H9 (cell line): ENCODE measurements at regions not wholly inside any gene's neighbourhood (a gene's known extent, or its start where the extent isn't known, plus 50 kb on each side); places are given as distances from the start of the nearest gene placed in this dataset.
A peak's percentile ranks its signal among the peaks of the same experiment; 100 is the strongest.

Experiments
- DNase-seq: peaks from one replicate; pipeline ENCODE4 v3.0.0-alpha.2; 2017
- H2AFZ ChIP-seq: one replicate; pipeline ENCODE4 v1.6.1; 2013; ENCODE audit warnings: mild to moderate bottlenecking, low read length, control low read depth, moderate library complexity
- H2AK5ac ChIP-seq: 2 replicates; pipeline ENCODE4 v1.6.1; 2013; ENCODE audit warnings: low read length, control low read depth, mixed read lengths; ENCODE audit not compliant: insufficient read length
- H2BK120ac ChIP-seq: one replicate; pipeline ENCODE4 v1.6.1; 2013; ENCODE audit warnings: low read depth, mild to moderate bottlenecking, low read length, control low read depth, inconsistent platforms; ENCODE audit not compliant: poor library complexity, severe bottlenecking
- H2BK12ac ChIP-seq: 2 replicates; pipeline ENCODE4 v1.6.1; 2013; ENCODE audit warnings: low read length, control low read depth, mixed read lengths, low read depth; ENCODE audit not compliant: insufficient read length
- H2BK15ac ChIP-seq: 2 replicates; pipeline ENCODE4 v1.6.1; 2013; ENCODE audit warnings: low read depth, low read length, control low read depth
- H2BK20ac ChIP-seq: one replicate; pipeline ENCODE4 v1.6.1; 2013; ENCODE audit warnings: low read depth, mild to moderate bottlenecking, low read length, control low read depth, inconsistent platforms; ENCODE audit not compliant: poor library complexity, severe bottlenecking
- H2BK5ac ChIP-seq: 2 replicates; pipeline ENCODE4 v1.6.1; 2013; ENCODE audit warnings: low read length, control low read depth, mixed read lengths; ENCODE audit not compliant: insufficient read length
- H3K14ac ChIP-seq: 2 replicates; pipeline ENCODE4 v1.6.1; 2013; ENCODE audit warnings: low read length, control low read depth; ENCODE audit not compliant: insufficient read depth
- H3K18ac ChIP-seq: 2 replicates; pipeline ENCODE4 v1.6.1; 2013; ENCODE audit warnings: low read depth, mild to moderate bottlenecking, mixed read lengths, low read length, control low read depth; ENCODE audit not compliant: insufficient read length
- H3K23ac ChIP-seq: 2 replicates; pipeline ENCODE4 v1.6.1; 2013; ENCODE audit warnings: low read length, control low read depth, mixed read lengths, low read depth; ENCODE audit not compliant: insufficient read length
- H3K23me2 ChIP-seq: 2 replicates; pipeline ENCODE4 v1.6.1; 2013; ENCODE audit warnings: low read depth, mild to moderate bottlenecking, mixed read lengths, low read length, control low read depth; ENCODE audit not compliant: insufficient read length, poor library complexity, severe bottlenecking
- H3K27ac ChIP-seq: 2 replicates; pipeline ENCODE4 v1.5.1; 2013; ENCODE audit warnings: low read length, control low read depth, mixed read lengths, low read depth; ENCODE audit not compliant: insufficient read length
- H3K27me3 ChIP-seq: 2 replicates; pipeline ENCODE4 v1.6.1; 2013; ENCODE audit warnings: low read length, control low read depth, inconsistent platforms; ENCODE audit not compliant: insufficient read depth
- H3K4ac ChIP-seq: 2 replicates; pipeline ENCODE4 v1.6.1; 2013; ENCODE audit warnings: low read depth, mild to moderate bottlenecking, control low read depth, inconsistent platforms, low read length, moderate library complexity
- H3K4me1 ChIP-seq: 2 replicates; pipeline ENCODE4 v1.6.1; 2013; ENCODE audit warnings: low read length, control low read depth, inconsistent platforms; ENCODE audit not compliant: insufficient read depth
- H3K4me2 ChIP-seq: 2 replicates; pipeline ENCODE4 v1.6.1; 2013; ENCODE audit warnings: low read length, control low read depth, mixed read lengths; ENCODE audit not compliant: insufficient read length, insufficient read depth
- H3K56ac ChIP-seq: 2 replicates; pipeline ENCODE4 v1.6.1; 2013; ENCODE audit warnings: low read depth, mild to moderate bottlenecking, mixed read lengths, low read length, control low read depth; ENCODE audit not compliant: insufficient read length
- H3K79me1 ChIP-seq: 2 replicates; pipeline ENCODE4 v1.6.1; 2013; ENCODE audit warnings: low read depth, mild to moderate bottlenecking, moderate library complexity, low read length, control low read depth, inconsistent platforms; ENCODE audit not compliant: insufficient read depth, poor library complexity, severe bottlenecking
- H3K79me2 ChIP-seq: 2 replicates; pipeline ENCODE4 v1.6.1; 2013; ENCODE audit warnings: low read length, control low read depth, inconsistent platforms; ENCODE audit not compliant: insufficient read depth
- H3K9ac ChIP-seq: 2 replicates; pipeline ENCODE4 v1.6.1; 2013; ENCODE audit warnings: low read length, control low read depth, mixed read lengths; ENCODE audit not compliant: insufficient read length; ENCODE audit errors: extremely low read depth
- H3K9me3 ChIP-seq: one replicate; pipeline ENCODE4 v1.6.1; 2013; ENCODE audit warnings: low read depth, low read length, inconsistent platforms; ENCODE audit not compliant: control insufficient read depth
- H3T11ph ChIP-seq: one replicate; pipeline ENCODE4 v1.6.1; 2013; ENCODE audit warnings: mild to moderate bottlenecking, low read length, control low read depth, inconsistent platforms
- H4K20me1 ChIP-seq: one replicate; pipeline ENCODE4 v1.6.1; 2013; ENCODE audit not compliant: control insufficient read depth, insufficient read length, insufficient read depth
- H4K5ac ChIP-seq: 2 replicates; pipeline ENCODE4 v1.6.1; 2013; ENCODE audit warnings: low read depth, mild to moderate bottlenecking, mixed read lengths, low read length, control low read depth; ENCODE audit not compliant: insufficient read length
- H4K8ac ChIP-seq: replicated peaks from 2 replicates; pipeline ENCODE4 v1.6.1; 2013; ENCODE audit warnings: low read length, control low read depth, mixed read lengths, low read depth; ENCODE audit not compliant: insufficient read length
- H4K91ac ChIP-seq: 2 replicates; pipeline ENCODE4 v1.6.1; 2013; ENCODE audit warnings: low read depth, mild to moderate bottlenecking, moderate library complexity, mixed read lengths, low read length, control low read depth; ENCODE audit not compliant: insufficient read length
- H3K27ac Mint-ChIP-seq, 3 experiments: 2 replicates in 2 of 3; 3 replicates in 1 of 3; pipeline ENCODE4 v1.8.0; 2020 to 2021; ENCODE audit warnings: mixed read lengths in 3 of 3, mild to moderate bottlenecking in 1 of 3, moderate library complexity in 1 of 3
- H3K27me3 Mint-ChIP-seq: 2 replicates; pipeline ENCODE4 v1.8.0; 2021; ENCODE audit warnings: low read depth, mild to moderate bottlenecking, moderate library complexity, mixed read lengths
- H3K36me3 Mint-ChIP-seq, 3 experiments: 2 replicates in 2 of 3; 3 replicates in 1 of 3; pipeline ENCODE4 v1.8.0; 2020 to 2021; ENCODE audit warnings: low read depth in 3 of 3, mixed read lengths in 3 of 3; ENCODE audit not compliant: insufficient read depth in 1 of 3
- H3K4me1 Mint-ChIP-seq, 2 experiments: 2 replicates each; pipeline ENCODE4 v1.8.0; 2020; ENCODE audit warnings: mixed read lengths in 2 of 2
- H3K4me3 Mint-ChIP-seq, 2 experiments: 2 replicates in 1 of 2; 3 replicates in 1 of 2; pipeline ENCODE4 v1.8.0; 2020 to 2021; ENCODE audit warnings: mild to moderate bottlenecking in 2 of 2, mixed read lengths in 2 of 2, moderate library complexity in 1 of 2
- H3K9me3 Mint-ChIP-seq, 2 experiments: 2 replicates in 1 of 2; 3 replicates in 1 of 2; pipeline ENCODE4 v1.8.0; 2020; ENCODE audit warnings: mild to moderate bottlenecking in 2 of 2, mixed read lengths in 2 of 2, moderate library complexity in 1 of 2
- CTCF ChIP-seq: fragments of 200-600 bp; sonication (generic); conservative IDR thresholded peaks from 3 replicates; pipeline ENCODE4 v1.8.0; 2021; ENCODE audit warnings: antibody characterized with exemption, mild to moderate bottlenecking
- WGBS: extraction: QIAGEN DNeasy Blood & Tissue Kit; methylation state at CpG from one replicate; pipeline ENCODE4 v1.1.7; 2013; ENCODE audit warnings: missing lambda C conversion rate, low lambda C conversion rate, mixed read lengths; ENCODE audit not compliant: insufficient read length; ENCODE audit errors: extremely low coverage; 5-methylcytosine and 5-hydroxymethylcytosine counted together

DNA sequence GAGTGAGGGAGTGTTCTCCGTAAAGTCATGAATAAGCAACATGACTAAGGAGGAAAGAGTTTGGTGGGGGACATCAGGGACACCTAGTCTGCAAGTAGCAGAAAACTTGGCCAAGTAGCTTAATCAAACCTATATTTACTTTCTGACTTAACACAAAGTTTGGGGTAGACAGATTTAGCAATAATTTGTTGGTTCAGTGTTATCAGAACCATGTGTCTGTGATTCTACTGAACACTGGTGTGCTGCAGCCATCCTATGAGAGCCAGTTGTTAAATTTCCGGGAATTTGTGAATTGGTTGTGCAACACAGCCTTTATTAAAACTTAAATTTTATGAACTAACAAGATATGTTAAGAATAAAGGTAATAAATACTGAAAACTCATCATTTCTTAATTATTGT lies 469.3 kb downstream of the C4orf33 start:
- H2BK12ac ChIP-seq = no peak overlapping the region
- WGBS = no CpG with 5 or more reads among the region's 2 CpGs
- no peak overlapping the region for H2BK5ac ChIP-seq
- peak overlapping the region; percentile 14 for H2AFZ ChIP-seq
- no peak overlapping the region for H4K91ac ChIP-seq
- no peak overlapping the region for H4K5ac ChIP-seq
- Mint-ChIP-seq H3K27me3 (no peaks in the 10 kb centered on the region), H3K36me3 (no peaks in the 10 kb centered on the region; a peak in 1 of 7 replicates), H3K27ac (no peak overlapping the region), H3K4me1 (peaks cover 19% of the 10 kb centered on the region in 2 experiments), H3K9me3 (no peaks in the 10 kb centered on the region), H3K4me3 (no peak overlapping the region)
- no peak overlapping the region for H3K23ac ChIP-seq
- H3K9ac ChIP-seq = no peak overlapping the region
- H3K14ac ChIP-seq = no peak overlapping the region
- H4K8ac ChIP-seq = no peak overlapping the region
- no peak for TF ChIP-seq CTCF
- H3T11ph ChIP-seq = no peak overlapping the region
- no peak overlapping the region for H3K56ac ChIP-seq
- no peak overlapping the region for H2AK5ac ChIP-seq
- no peak for DNase-seq
- H3K4me2 ChIP-seq = no peak overlapping the region
- H2BK120ac ChIP-seq = no peak overlapping the region
- H2BK15ac ChIP-seq = no peak overlapping the region
- H3K4me1 ChIP-seq = no peaks in the 10 kb centered on the region
- no peak overlapping the region for H3K4ac ChIP-seq
- H2BK20ac ChIP-seq = no peak overlapping the region
- no peaks in the 10 kb centered on the region for H4K20me1 ChIP-seq
- H3K9me3 ChIP-seq = no peaks in the 10 kb centered on the region
- no peak overlapping the region for H3K18ac ChIP-seq
- no peaks in the 10 kb centered on the region for H3K23me2 ChIP-seq
- no peaks in the 10 kb centered on the region for H3K27me3 ChIP-seq
- H3K79me1 ChIP-seq = no peaks in the 10 kb centered on the region
- no peaks in the 10 kb centered on the region for H3K79me2 ChIP-seq
- H3K27ac ChIP-seq = no peak overlapping the region
